ENCODE measurements at regions not wholly inside any gene's neighbourhood (a gene's known extent, or its start where the extent isn't known, plus 50 kb on each side); places are given as distances from the start of the nearest gene placed in this dataset.

DNA sequence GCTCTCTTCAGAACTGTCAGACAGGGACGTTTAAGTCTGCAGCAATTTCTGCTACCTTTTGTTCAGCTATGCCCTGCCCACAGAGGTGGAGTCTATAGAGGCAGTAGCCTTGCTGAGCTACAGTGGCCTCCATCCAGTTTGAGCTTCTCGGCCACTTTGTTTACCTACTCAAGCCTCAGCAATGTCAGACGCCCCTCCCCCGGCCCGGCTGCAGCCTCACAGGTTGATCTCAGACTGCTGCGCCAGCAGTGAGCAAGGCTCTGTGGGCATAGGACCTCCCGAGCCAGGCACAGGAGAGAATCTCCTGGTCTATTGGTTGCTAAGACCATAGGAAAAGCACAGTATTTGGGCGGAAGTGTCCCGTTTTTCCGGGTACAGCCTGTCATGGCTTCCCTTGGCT, 89.9 kb upstream of the PDC start:
- no peak for DNase-seq

- no peak for DNase-seq
Observed at GRCh38 chr1:186541003-186541402, 80.1 kb upstream of the PDC start.

GRCh38 chr1:186540521-186540920, 79.6 kb upstream of the PDC start:
- no peak for DNase-seq

- no peak for DNase-seq
Observed at GRCh38 chr1:186536273-186536890, 75.5 kb upstream of the PDC start.

GRCh38 chr1:186535388-186536133, 74.6 kb upstream of the PDC start:
- peak; percentile 53 for DNase-seq

DNA sequence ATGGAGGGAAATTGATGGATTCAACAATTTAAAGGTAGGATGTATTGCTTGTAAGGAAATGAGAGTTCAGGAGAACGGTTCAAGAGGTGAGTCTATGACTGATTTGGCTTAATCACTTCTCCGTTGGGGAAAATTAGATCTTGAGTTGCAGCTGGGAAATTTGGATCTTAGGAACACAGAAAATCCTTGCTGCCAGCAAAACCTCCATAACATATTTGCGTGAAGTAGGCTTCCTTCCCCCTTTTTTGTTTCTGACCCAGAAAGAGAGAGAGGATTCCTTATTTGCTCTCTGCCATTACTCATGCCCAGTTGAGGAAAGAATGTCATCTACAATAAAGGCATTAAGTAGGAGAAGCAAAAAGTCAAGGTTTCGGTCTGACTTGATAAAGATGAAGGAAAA, 73.5 kb upstream of the PDC start:
- DNase-seq, result no peak

DNA sequence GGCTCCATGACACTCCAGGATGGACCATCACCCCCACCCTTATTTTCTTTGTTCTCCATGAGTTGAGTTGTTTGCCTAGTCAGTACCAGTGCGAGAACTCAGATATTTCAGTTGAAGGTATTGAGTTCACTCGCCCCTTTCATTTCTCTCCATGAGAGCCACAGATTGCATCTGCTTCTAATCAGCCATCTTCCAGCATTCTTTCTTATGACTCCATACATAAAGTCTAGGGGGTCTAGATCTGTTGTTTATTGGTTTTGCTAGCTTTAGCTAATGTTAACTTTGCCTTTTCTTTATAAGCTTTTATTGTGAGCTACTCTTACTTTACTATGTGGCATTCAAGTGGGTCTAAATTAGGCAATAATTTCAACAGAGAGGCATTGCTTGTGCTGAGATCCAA, 71.6 kb upstream of the PDC start:
- no peak for DNase-seq

DNA sequence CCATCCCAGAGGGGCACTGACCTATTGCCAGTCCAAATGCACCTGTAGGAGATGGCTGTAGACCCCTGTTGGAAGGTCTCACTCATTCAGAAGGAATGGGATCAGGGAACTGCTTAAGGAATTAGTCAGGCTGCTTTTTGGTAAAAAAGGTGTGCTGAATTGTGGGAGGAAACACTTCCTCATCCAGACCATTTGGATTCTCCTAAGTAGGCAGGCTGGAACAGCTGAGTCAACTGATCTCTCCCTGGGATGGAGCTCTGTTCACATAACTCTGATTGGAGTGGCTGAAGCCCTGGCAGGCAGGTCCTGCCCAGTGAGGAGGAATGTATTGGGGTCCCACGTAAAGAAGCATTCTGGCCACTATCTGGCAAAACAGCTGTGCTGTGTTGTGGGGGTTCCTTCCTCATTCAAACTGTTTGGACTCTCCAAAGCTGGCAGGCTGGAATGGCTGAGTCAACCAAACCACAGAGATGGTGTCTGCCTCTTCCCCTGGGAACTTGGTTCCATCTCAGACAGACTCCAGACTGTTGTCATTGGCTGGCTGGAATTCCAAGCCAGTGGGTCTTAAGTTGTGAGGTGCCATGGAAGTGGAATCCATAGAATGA, 70.7 kb upstream of the PDC start:
- no peak for DNase-seq

GRCh38 chr1:186530109-186530508, 69.2 kb upstream of the PDC start:
- DNase-seq, result no peak

DNA sequence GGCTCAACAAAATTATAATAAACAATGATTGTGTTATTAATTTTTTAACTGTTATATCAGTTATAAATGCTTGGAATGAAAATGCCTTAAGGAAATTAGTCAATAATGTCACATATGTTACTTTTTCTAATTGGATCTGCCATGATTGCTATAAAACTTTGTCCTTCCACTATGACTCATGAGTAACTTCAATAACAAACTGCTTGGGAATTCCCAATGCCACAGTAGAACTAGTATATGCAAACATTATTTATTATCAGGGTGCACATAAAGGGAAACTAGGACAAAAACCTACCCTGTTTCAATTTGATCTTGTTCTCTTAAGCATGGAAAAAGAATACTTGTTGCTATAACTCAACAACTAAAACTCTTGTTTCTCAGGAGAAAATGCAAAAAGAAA, 59.1 kb upstream of the PDC start:
- no peak for DNase-seq

- DNase-seq, result no peak
Observed at GRCh38 chr1:186518822-186519381, 58.0 kb upstream of the PDC start.

GRCh38 chr1:186518395-186518794, 57.5 kb upstream of the PDC start:
- DNase-seq, result no peak

DNA sequence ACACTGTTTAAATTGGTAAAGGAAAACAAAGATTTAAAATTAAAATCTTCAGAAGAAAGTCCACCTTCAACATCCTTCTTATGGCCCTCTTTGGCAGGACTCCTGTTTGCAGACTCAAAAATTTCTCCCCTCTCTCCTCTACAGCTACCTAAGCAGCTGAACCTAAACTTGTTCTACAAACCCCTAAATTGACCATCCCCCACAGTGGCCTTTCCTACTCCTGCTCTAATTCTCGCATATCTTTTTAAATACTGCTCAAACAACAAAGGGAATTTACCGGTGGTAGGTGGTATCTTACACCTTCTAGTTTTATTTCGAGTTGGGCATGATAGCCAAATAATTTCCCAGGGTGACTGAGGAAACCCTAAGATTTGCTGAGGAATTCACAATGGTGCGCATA, 53.5 kb upstream of the PDC start:
- DNase-seq, result no peak

DNA sequence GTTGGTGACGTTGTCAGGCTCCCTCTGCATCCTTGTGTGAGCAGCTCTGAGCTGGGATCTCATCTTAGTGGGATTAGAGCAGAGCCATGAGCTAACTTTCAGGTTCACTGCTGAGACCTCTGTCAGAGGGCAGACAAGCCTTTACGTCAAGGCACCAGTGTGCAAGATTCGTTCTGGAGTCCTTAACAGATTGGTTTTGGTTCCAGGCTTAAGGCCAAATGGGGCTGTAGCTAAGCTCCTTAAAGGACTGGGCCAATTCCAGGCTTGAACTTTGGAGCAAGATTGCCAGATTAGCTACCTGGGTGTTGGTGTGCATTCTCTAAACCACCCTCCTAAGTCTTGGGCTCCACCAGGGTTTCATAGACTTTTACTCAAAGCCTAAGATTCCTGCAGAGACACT, 52.6 kb upstream of the PDC start:
- no peak for DNase-seq

DNA sequence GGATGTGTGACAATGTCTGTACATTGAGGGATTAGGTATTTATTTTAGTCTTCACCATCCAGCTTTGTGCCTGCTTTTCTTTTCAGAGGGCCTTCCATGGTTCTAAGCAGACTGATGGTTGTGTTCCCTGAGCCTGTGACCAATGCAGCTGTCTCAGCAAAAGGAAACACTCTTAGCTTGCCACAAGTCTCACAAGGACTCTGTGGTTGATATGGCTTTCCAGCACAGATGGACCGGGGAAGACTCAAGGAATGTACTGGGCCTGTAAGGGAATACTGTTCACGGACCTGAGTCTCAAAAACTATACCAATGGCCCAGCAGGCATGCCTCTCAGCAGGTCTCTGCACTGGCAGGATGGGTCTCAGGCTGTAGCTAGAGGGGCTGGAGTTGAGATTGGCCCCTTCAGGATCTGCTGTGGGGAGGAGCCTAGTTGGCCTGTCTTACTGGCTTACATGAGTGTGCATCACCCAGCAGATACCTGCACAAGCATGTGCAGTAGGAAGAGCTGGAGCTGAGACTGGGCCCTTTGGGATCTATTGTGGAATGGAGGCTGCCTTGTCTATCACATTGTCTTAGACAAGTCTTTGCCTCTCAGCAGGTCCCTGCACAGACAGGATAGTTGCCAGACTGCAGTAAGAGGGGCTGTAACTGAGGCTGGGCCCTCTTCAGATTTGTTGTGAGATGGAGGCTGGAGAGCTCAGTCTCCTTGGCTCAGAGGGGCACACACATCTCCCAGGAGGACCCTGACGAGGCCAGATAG, 52.0 kb upstream of the PDC start:
- no peak for DNase-seq

GRCh38 chr1:186511761-186512637, 51.1 kb upstream of the PDC start:
- no peak for DNase-seq

All from NCI-H446 treated with DMSO at 0.1 percent for 48 hours (cell line).